ENCODE measurements at regions not wholly inside any gene's neighbourhood (a gene's known extent, or its start where the extent isn't known, plus 50 kb on each side); places are given as distances from the start of the nearest gene placed in this dataset.

DNA sequence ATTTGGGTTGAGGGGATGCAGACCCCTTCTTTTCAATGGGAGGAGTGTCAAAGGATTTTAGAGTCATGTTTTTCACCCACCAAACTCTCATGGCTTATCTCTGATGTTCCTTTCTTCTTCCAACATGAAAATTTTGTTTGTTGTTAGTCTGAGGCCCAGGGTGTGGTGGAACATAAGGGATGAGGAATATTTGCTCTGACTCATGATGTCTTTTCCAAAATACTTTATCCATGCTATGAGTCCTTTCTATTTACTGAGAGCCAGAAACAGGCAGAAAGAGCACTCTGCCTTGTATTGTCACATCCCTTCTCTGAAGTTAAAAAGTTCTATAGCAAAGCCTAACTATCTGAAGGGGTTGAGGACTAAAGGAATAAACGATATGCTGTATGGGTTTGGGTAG is 61.6 kb upstream of the GYPA start:
- no peaks in the 10 kb centered on the region for H3F3A ChIP-seq (ENCODE audit: insufficient read depth, low read depth)
- no peak overlapping the region for H3K27ac ChIP-seq
- no peak for DNase-seq
- POLR2A ChIA-PET (ENCODE audit: unreplicated experiment): no interaction called here
- H3K36me3 ChIP-seq (ENCODE audit: low read depth): no peaks in the 10 kb centered on the region
- H3K4me3 ChIP-seq: no peak overlapping the region
- H3K9me3 ChIP-seq (ENCODE audit: insufficient read depth, low read depth): no peaks in the 10 kb centered on the region
- no peaks in the 10 kb centered on the region for H3K79me2 ChIP-seq (ENCODE audit: low read depth)
- TF ChIP-seq EZH2 (IDR thresholded peaks at IDR 0.05; ENCODE audit: low read depth): no peak
- TF ChIP-seq, protein P1, sequence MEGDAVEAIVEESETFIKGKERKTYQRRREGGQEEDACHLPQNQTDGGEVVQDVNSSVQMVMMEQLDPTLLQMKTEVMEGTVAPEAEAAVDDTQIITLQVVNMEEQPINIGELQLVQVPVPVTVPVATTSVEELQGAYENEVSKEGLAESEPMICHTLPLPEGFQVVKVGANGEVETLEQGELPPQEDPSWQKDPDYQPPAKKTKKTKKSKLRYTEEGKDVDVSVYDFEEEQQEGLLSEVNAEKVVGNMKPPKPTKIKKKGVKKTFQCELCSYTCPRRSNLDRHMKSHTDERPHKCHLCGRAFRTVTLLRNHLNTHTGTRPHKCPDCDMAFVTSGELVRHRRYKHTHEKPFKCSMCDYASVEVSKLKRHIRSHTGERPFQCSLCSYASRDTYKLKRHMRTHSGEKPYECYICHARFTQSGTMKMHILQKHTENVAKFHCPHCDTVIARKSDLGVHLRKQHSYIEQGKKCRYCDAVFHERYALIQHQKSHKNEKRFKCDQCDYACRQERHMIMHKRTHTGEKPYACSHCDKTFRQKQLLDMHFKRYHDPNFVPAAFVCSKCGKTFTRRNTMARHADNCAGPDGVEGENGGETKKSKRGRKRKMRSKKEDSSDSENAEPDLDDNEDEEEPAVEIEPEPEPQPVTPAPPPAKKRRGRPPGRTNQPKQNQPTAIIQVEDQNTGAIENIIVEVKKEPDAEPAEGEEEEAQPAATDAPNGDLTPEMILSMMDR (conservative IDR thresholded peaks at IDR 0.05): no peak
- no peaks in the 10 kb centered on the region for H4K20me1 ChIP-seq (ENCODE audit: insufficient read depth)
- H3K4me1 ChIP-seq (replicated peaks; ENCODE audit: insufficient read depth): no peaks in the 10 kb centered on the region
- CTCF ChIA-PET: no interaction called here
- no peak overlapping the region for H2AFZ ChIP-seq
- no peaks in the 10 kb centered on the region for H3K27me3 ChIP-seq (ENCODE audit: insufficient read depth, low read depth)
- H3K9me2 ChIP-seq (ENCODE audit: insufficient read depth): no peaks in the 10 kb centered on the region
- BruUV-seq (replicated peaks): no TSS peak
- intact Hi-C loops (cut with micrococcal nuclease; ENCODE audit: unreplicated experiment): no loop called here
- no peak overlapping the region for H3K4me2 ChIP-seq

DNA sequence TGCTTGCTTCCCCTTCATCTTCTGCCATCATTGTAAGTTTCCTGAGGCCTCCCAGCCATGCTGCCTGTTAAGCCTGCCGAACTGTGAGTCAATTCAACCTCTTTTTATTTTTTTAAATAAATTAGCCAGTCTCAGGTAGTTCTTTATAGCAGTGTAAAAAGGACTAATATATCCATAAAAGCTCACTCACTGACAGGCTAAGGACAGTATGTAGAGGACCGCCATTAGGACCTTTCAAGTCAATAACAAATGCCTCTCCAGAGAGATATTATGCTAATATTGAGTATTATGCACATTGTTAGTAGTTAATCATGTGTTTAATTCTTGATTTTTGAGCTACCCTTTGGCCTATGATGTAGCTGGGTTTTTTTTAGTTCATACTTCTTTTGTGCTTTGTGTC is 62.6 kb upstream of the GYPA start:
- Histone ChIP-seq H3K4me2 (no peak overlapping the region), H3K27ac (no peak overlapping the region), H3K9me2 (ENCODE audit: insufficient read depth) (no peaks in the 10 kb centered on the region), H3K79me2 (ENCODE audit: low read depth) (no peaks in the 10 kb centered on the region), H3K9me3 (ENCODE audit: insufficient read depth, low read depth) (no peaks in the 10 kb centered on the region), H3F3A (ENCODE audit: insufficient read depth, low read depth) (no peaks in the 10 kb centered on the region), H3K4me3 (no peak overlapping the region), H4K20me1 (ENCODE audit: insufficient read depth) (no peaks in the 10 kb centered on the region), H3K4me1 (replicated peaks; ENCODE audit: insufficient read depth) (no peaks in the 10 kb centered on the region), H2AFZ (no peak overlapping the region), H3K36me3 (ENCODE audit: low read depth) (no peaks in the 10 kb centered on the region), H3K27me3 (ENCODE audit: insufficient read depth, low read depth) (no peaks in the 10 kb centered on the region)
- no peak for DNase-seq
- BruUV-seq (replicated peaks): no TSS peak
- intact Hi-C loops (cut with micrococcal nuclease; ENCODE audit: unreplicated experiment): no loop called here
- ChIA-PET POLR2A (ENCODE audit: unreplicated experiment) (no interaction called here), CTCF (no interaction called here)
- TF ChIP-seq EZH2 (IDR thresholded peaks at IDR 0.05; ENCODE audit: low read depth): no peak
- TF ChIP-seq, protein P1 (conservative IDR thresholded peaks at IDR 0.05): no peak

DNA sequence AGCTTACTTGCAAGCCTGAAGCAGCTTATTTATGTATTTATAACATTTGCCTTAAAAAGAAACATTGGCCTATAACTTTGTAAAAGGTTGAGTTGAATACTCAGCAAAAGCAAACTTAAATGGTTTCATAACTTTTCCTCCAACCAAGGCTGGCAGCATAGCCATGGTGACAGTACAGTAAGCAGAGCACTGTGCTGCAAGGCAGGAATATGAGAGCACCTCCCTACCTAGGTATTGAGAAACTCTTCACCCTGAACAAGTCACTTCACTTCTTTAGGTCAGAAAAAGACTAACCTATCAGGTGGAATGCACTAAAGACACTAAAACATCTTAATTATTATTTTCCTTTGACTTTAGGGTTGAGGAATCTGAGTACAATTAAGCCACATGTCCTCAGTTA is 63.9 kb upstream of the GYPA start:
- Histone ChIP-seq H4K20me1 (ENCODE audit: insufficient read depth) (no peaks in the 10 kb centered on the region), H3K79me2 (ENCODE audit: low read depth) (no peaks in the 10 kb centered on the region), H3K36me3 (ENCODE audit: low read depth) (no peaks in the 10 kb centered on the region), H3K4me2 (no peak overlapping the region), H3K9me2 (ENCODE audit: insufficient read depth) (no peaks in the 10 kb centered on the region), H3K27me3 (ENCODE audit: insufficient read depth, low read depth) (no peaks in the 10 kb centered on the region), H3K4me3 (no peak overlapping the region), H3K4me1 (replicated peaks; ENCODE audit: insufficient read depth) (no peaks in the 10 kb centered on the region), H2AFZ (no peak overlapping the region), H3K27ac (no peak overlapping the region), H3K9me3 (ENCODE audit: insufficient read depth, low read depth) (no peaks in the 10 kb centered on the region), H3F3A (ENCODE audit: insufficient read depth, low read depth) (no peaks in the 10 kb centered on the region)
- ChIA-PET CTCF (no interaction called here), POLR2A (ENCODE audit: unreplicated experiment) (no interaction called here)
- no peak for TF ChIP-seq EZH2 (IDR thresholded peaks at IDR 0.05; ENCODE audit: low read depth)
- TF ChIP-seq, protein P1 (conservative IDR thresholded peaks at IDR 0.05): no peak
- no peak for DNase-seq
- intact Hi-C loops (cut with micrococcal nuclease; ENCODE audit: unreplicated experiment): no loop called here
- no TSS peak for BruUV-seq (replicated peaks)
